B cell (primary cell): ENCODE measurements at regions not wholly inside any gene's neighbourhood (a gene's known extent, or its start where the extent isn't known, plus 50 kb on each side); places are given as distances from the start of the nearest gene placed in this dataset.

Experiments
- ATAC-seq: fragments of 200-7000 bp; cut with Tn5 transposase; one replicate; pipeline ENCODE4 v1.10.0; 2021; ENCODE audit warnings: low read depth, mild to moderate bottlenecking, moderate number of reproducible peaks, moderate library complexity
- CTCF ChIA-PET: fragments of 350-600 bp; sonication (Branson Sonifier 250); formaldehyde crosslinking; loops from one replicate; lab custom pipeline; 2021; ENCODE audit warnings: antibody characterized with exemption, inconsistent platforms; lab: Charles Lee
- POLR2A ChIA-PET: fragments of 350-600 bp; sonication (Branson Sonifier 250); formaldehyde crosslinking; loops from one replicate; lab custom pipeline; 2021; ENCODE audit warnings: antibody characterized with exemption; lab: Charles Lee
- DNase-seq: peaks from one replicate; pipeline ENCODE4 v3.0.0; 2013
- H2AFZ ChIP-seq: 2 replicates; pipeline ENCODE4 v1.6.1; 2012; ENCODE audit warnings: mild to moderate bottlenecking, low read depth, low read length; ENCODE audit not compliant: insufficient read depth, poor library complexity, severe bottlenecking
- H3K27ac ChIP-seq, 2 donors: 1 replicate in 1 of 2; 2 replicates in 1 of 2; pipeline ENCODE4 v1.5.1; 2012 to 2013; ENCODE audit warnings: low read length in 2 of 2, mild to moderate bottlenecking in 2 of 2, moderate library complexity in 1 of 2
- H3K27me3 ChIP-seq, 4 experiments: fragments of 200-600 bp in 1 of 4; sonication (generic) in 1 of 4; replicated peaks in 1 of 4; 1 replicate in 2 of 4; 2 replicates in 2 of 4; pipeline versions ENCODE4 v1.6.1 to v1.7.0; 2013 to 2016; ENCODE audit warnings: low read length in 3 of 4, mild to moderate bottlenecking in 2 of 4, mixed read lengths in 1 of 4, moderate library complexity in 1 of 4; ENCODE audit not compliant: insufficient read depth in 4 of 4, control insufficient read depth in 3 of 4; ENCODE audit errors: control extremely low read depth in 1 of 4
- H3K36me3 ChIP-seq, 2 experiments: replicated peaks in 1 of 2; 1 replicate in 1 of 2; 2 replicates in 1 of 2; pipeline versions ENCODE4 v1.6.1 to v1.7.1; 2013; ENCODE audit warnings: low read length in 1 of 2; ENCODE audit not compliant: insufficient read depth in 2 of 2, control insufficient read depth in 1 of 2; ENCODE audit errors: control extremely low read depth in 1 of 2, extremely low read depth in 1 of 2
- H3K4me1 ChIP-seq, 2 donors: fragments of 200-600 bp in 1 of 2; sonication (generic) in 1 of 2; 1 replicate in 1 of 2; 2 replicates in 1 of 2; pipeline versions ENCODE4 v1.5.1 to v1.6.1; 2013 to 2017; ENCODE audit warnings: low read length in 2 of 2; ENCODE audit not compliant: control insufficient read depth in 2 of 2, insufficient read depth in 2 of 2
- H3K4me2 ChIP-seq: replicated peaks from 2 replicates; pipeline ENCODE3; 2012; ENCODE audit warnings: mild to moderate bottlenecking, low read depth, low read length; ENCODE audit not compliant: poor library complexity, severe bottlenecking
- H3K4me3 ChIP-seq, 5 experiments: fragments of 200-600 bp in 1 of 5; sonication (generic) in 1 of 5; 1 replicate in 3 of 5; 2 replicates in 2 of 5; pipeline versions ENCODE4 v1.5.1 to v1.7.0; 2011 to 2016; ENCODE audit warnings: low read length in 4 of 5, mild to moderate bottlenecking in 4 of 5, low read depth in 2 of 5, control low read depth in 1 of 5, moderate library complexity in 1 of 5; ENCODE audit not compliant: insufficient read depth in 1 of 5; ENCODE audit errors: control extremely low read depth in 1 of 5, extremely low read depth in 1 of 5
- H3K79me2 ChIP-seq: fragments of 200-600 bp; sonication (generic); one replicate; pipeline ENCODE4 v1.6.0; 2016; ENCODE audit warnings: low read length; ENCODE audit not compliant: control insufficient read depth, insufficient read depth
- H3K9ac ChIP-seq: fragments of 200-600 bp; sonication (generic); 2 replicates; pipeline ENCODE4 v1.6.1; 2017; ENCODE audit warnings: mild to moderate bottlenecking, low read length, moderate library complexity
- H3K9me3 ChIP-seq, 3 donors: one replicate each; pipeline versions ENCODE4 v1.6.1 to v1.7.1; 2013; ENCODE audit warnings: low read length in 2 of 3; ENCODE audit not compliant: control insufficient read depth in 2 of 3, insufficient read depth in 1 of 3; ENCODE audit errors: control extremely low read depth in 1 of 3
- H4K20me1 ChIP-seq: 2 replicates; pipeline ENCODE4 v1.6.0; 2012; ENCODE audit warnings: mild to moderate bottlenecking, low read length; ENCODE audit not compliant: insufficient read depth, control insufficient read depth, poor library complexity, severe bottlenecking
- H3K27ac Mint-ChIP-seq: one replicate; pipeline ENCODE4 v1.8.0; 2021; ENCODE audit warnings: mixed read lengths
- H3K27me3 Mint-ChIP-seq: one replicate; pipeline ENCODE4 v1.8.0; 2021; ENCODE audit warnings: mixed read lengths
- H3K4me1 Mint-ChIP-seq: one replicate; pipeline ENCODE4 v1.8.0; 2021; ENCODE audit warnings: mixed read lengths
- H3K4me3 Mint-ChIP-seq: one replicate; pipeline ENCODE4 v1.8.0; 2021; ENCODE audit warnings: mixed read lengths
- H3K9me3 Mint-ChIP-seq: one replicate; pipeline ENCODE4 v1.8.0; 2022; ENCODE audit warnings: mixed read lengths; ENCODE audit not compliant: insufficient read depth
- EZH2 ChIP-seq: IDR thresholded peaks from 2 replicates; pipeline ENCODE4 v1.6.1; 2012; ENCODE audit warnings: borderline replicate concordance, low read depth, mild to moderate bottlenecking, moderate library complexity, low read length; ENCODE audit not compliant: insufficient read depth, poor library complexity, severe bottlenecking
- WGBS: methylation state at CpG from one replicate; pipeline ENCODE4 v1.1.5; 2013; ENCODE audit warnings: missing lambda C conversion rate; ENCODE audit not compliant: insufficient coverage; 5-methylcytosine and 5-hydroxymethylcytosine counted together
- intact Hi-C: fragments of 100-400 bp; cut with micrococcal nuclease; formaldehyde crosslinking; loops from one replicate; pipeline ENCODE4 v1.10.0; 2022
- TF ChIP-seq, protein P1 (sequence below): fragments of 200-600 bp; IDR thresholded peaks from one replicate; pipeline ENCODE4 v1.8.0; 2022; ENCODE audit warnings: antibody characterized with exemption, mild to moderate bottlenecking

DNA sequence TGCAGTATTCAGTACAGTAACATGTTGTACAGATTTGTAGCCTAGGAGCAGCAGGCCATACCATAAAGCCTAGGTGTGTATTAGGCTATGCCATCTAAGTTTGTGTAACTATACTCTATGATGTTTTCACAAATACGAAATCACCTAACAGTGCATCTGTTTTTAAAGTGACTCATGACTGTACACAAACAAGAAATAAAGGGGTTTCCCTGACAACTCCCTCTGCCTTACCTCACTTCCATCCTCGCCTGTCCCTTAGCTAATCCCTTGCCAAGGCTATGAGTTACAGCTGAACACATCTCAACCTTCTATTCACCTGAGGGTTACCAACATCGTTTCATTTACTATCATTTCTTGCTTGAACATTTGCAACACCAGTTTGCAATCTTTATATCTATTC lies 78.6 kb upstream of the RPRM start:
- ChIA-PET CTCF (no interaction called here), POLR2A (no interaction called here)
- Histone ChIP-seq H3K36me3 (no peaks in the 10 kb centered on the region), H3K9ac (no peak overlapping the region), H2AFZ (no peak overlapping the region), H3K4me1 (no peaks in the 10 kb centered on the region), H3K27ac (no peak overlapping the region), H3K4me2 (no peak overlapping the region), H3K4me3 (no peak overlapping the region), H3K9me3 (no peaks in the 10 kb centered on the region), H3K27me3 (no peaks in the 10 kb centered on the region), H3K79me2 (no peaks in the 10 kb centered on the region), H4K20me1 (no peaks in the 10 kb centered on the region)
- H3K4me3 Mint-ChIP-seq = no peak overlapping the region
- intact Hi-C loops = no loop called here
- DNase-seq = no peak
- no peak for ATAC-seq
- no peaks in the 10 kb centered on the region for H3K9me3 Mint-ChIP-seq
- TF ChIP-seq, protein P1, sequence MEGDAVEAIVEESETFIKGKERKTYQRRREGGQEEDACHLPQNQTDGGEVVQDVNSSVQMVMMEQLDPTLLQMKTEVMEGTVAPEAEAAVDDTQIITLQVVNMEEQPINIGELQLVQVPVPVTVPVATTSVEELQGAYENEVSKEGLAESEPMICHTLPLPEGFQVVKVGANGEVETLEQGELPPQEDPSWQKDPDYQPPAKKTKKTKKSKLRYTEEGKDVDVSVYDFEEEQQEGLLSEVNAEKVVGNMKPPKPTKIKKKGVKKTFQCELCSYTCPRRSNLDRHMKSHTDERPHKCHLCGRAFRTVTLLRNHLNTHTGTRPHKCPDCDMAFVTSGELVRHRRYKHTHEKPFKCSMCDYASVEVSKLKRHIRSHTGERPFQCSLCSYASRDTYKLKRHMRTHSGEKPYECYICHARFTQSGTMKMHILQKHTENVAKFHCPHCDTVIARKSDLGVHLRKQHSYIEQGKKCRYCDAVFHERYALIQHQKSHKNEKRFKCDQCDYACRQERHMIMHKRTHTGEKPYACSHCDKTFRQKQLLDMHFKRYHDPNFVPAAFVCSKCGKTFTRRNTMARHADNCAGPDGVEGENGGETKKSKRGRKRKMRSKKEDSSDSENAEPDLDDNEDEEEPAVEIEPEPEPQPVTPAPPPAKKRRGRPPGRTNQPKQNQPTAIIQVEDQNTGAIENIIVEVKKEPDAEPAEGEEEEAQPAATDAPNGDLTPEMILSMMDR = no peak
- no peak for TF ChIP-seq EZH2
- WGBS = 83% methylated on average over 3 of the region's 3 CpGs
- H3K27ac Mint-ChIP-seq = no peak overlapping the region
- no peaks in the 10 kb centered on the region for H3K4me1 Mint-ChIP-seq
- H3K27me3 Mint-ChIP-seq = no peaks in the 10 kb centered on the region

DNA sequence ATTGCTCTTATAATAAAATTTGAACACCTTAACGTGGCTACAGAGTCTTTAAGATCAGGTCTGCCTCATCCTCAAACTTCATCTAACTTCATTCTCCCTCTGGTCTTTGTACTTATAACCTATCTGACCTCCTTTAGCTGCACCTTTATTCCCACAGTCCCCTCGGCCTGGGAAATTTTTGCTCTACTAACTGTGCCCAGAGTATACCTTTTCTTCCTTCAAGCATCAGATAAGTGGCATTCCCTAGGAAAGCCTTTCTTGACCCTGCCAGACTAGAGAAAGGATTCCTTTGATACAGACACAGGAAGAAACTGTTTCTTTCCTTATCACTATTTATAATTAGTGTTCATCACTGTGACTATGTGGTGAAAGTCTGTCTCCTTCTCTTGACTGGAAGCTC lies 79.2 kb upstream of the RPRM start:
- Mint-ChIP-seq H3K27me3 (no peaks in the 10 kb centered on the region), H3K9me3 (no peaks in the 10 kb centered on the region), H3K4me1 (no peaks in the 10 kb centered on the region), H3K27ac (no peak overlapping the region), H3K4me3 (no peak overlapping the region)
- no peak overlapping the region for H3K27ac ChIP-seq
- H3K9me3 ChIP-seq = no peaks in the 10 kb centered on the region
- H3K4me1 ChIP-seq = no peaks in the 10 kb centered on the region
- H3K79me2 ChIP-seq = no peaks in the 10 kb centered on the region
- H3K36me3 ChIP-seq = no peaks in the 10 kb centered on the region
- POLR2A ChIA-PET = no interaction called here
- H4K20me1 ChIP-seq = no peaks in the 10 kb centered on the region
- H3K27me3 ChIP-seq = no peaks in the 10 kb centered on the region
- CTCF ChIA-PET = no interaction called here
- ATAC-seq (no peak), DNase-seq (no peak)
- no peak overlapping the region for H2AFZ ChIP-seq
- intact Hi-C loops = no loop called here
- TF ChIP-seq, protein P1 = no peak
- TF ChIP-seq EZH2 = no peak
- no peak overlapping the region for H3K4me3 ChIP-seq
- no peak overlapping the region for H3K4me2 ChIP-seq
- no peak overlapping the region for H3K9ac ChIP-seq
- 71% methylated on average over 2 of the region's 2 CpGs for WGBS
